ENCODE measurements at regions not wholly inside any gene's neighbourhood (a gene's known extent, or its start where the extent isn't known, plus 50 kb on each side); places are given as distances from the start of the nearest gene placed in this dataset.

GRCh38 chr2:222080141-222080540 is 218.7 kb downstream of the PAX3 start:
- peaks cover 4% of the 10 kb centered on the region for H3K36me3 Mint-ChIP-seq (ENCODE audit: low read depth)
- H3K27me3 Mint-ChIP-seq (ENCODE audit: low read depth, poor library complexity) = no peaks in the 10 kb centered on the region
- DNase-seq = no peak
- H3K27ac Mint-ChIP-seq = no peak overlapping the region
- TF ChIP-seq CTCF (IDR thresholded peaks at IDR 0.05) = no peak
- peaks cover 8% of the 10 kb centered on the region for H3K9me3 Mint-ChIP-seq
- peaks cover 11% of the 10 kb centered on the region for H3K4me1 Mint-ChIP-seq
- H3K4me3 Mint-ChIP-seq = no peak overlapping the region

- Mint-ChIP-seq H3K9me3 (peaks cover 8% of the 10 kb centered on the region), H3K4me1 (peaks cover 11% of the 10 kb centered on the region), H3K4me3 (no peak overlapping the region), H3K27me3 (ENCODE audit: low read depth, poor library complexity) (no peaks in the 10 kb centered on the region), H3K36me3 (ENCODE audit: low read depth) (no peaks in the 10 kb centered on the region), H3K27ac (no peak overlapping the region)
- no peak for TF ChIP-seq CTCF (IDR thresholded peaks at IDR 0.05)
- DNase-seq = no peak
Observed at GRCh38 chr2:222076973-222077690, 221.7 kb downstream of the PAX3 start.

- Mint-ChIP-seq H3K4me1 (no peaks in the 10 kb centered on the region), H3K4me3 (no peak overlapping the region), H3K27ac (no peak overlapping the region), H3K36me3 (ENCODE audit: low read depth) (peaks cover 10% of the 10 kb centered on the region), H3K27me3 (ENCODE audit: low read depth, poor library complexity) (no peaks in the 10 kb centered on the region), H3K9me3 (peaks cover 21% of the 10 kb centered on the region)
- no peak for DNase-seq
- no peak for TF ChIP-seq CTCF (IDR thresholded peaks at IDR 0.05)
Observed at GRCh38 chr2:222074674-222075073, 224.1 kb downstream of the PAX3 start.

- no peak for TF ChIP-seq CTCF (IDR thresholded peaks at IDR 0.05)
- H3K9me3 Mint-ChIP-seq = peaks cover 34% of the 10 kb centered on the region
- peaks cover 15% of the 10 kb centered on the region for H3K36me3 Mint-ChIP-seq (ENCODE audit: low read depth)
- H3K27ac Mint-ChIP-seq = no peak overlapping the region
- no peak overlapping the region for H3K4me3 Mint-ChIP-seq
- peaks cover 3% of the 10 kb centered on the region for H3K27me3 Mint-ChIP-seq (ENCODE audit: low read depth, poor library complexity)
- DNase-seq = no peak
- H3K4me1 Mint-ChIP-seq = no peaks in the 10 kb centered on the region
Observed at GRCh38 chr2:222071911-222072310, 226.9 kb downstream of the PAX3 start.

GRCh38 chr2:222064286-222064685 is 234.5 kb downstream of the PAX3 start:
- TF ChIP-seq CTCF (IDR thresholded peaks at IDR 0.05) = no peak
- H3K9me3 Mint-ChIP-seq = peaks cover 13% of the 10 kb centered on the region
- H3K27me3 Mint-ChIP-seq (ENCODE audit: low read depth, poor library complexity) = peaks cover 8% of the 10 kb centered on the region
- H3K36me3 Mint-ChIP-seq (ENCODE audit: low read depth) = peaks cover 5% of the 10 kb centered on the region
- no peak for DNase-seq
- H3K27ac Mint-ChIP-seq = no peak overlapping the region
- H3K4me1 Mint-ChIP-seq = peaks cover 21% of the 10 kb centered on the region
- no peak overlapping the region for H3K4me3 Mint-ChIP-seq

- H3K36me3 Mint-ChIP-seq (ENCODE audit: low read depth) = no peaks in the 10 kb centered on the region
- no peak for TF ChIP-seq CTCF (IDR thresholded peaks at IDR 0.05)
- peaks cover 20% of the 10 kb centered on the region for H3K27me3 Mint-ChIP-seq (ENCODE audit: low read depth, poor library complexity)
- no peaks in the 10 kb centered on the region for H3K9me3 Mint-ChIP-seq
- no peak overlapping the region for H3K27ac Mint-ChIP-seq
- no peak overlapping the region for H3K4me3 Mint-ChIP-seq
- DNase-seq = no peak
- H3K4me1 Mint-ChIP-seq = peaks cover 35% of the 10 kb centered on the region
Observed at GRCh38 chr2:222058819-222059445, 239.9 kb downstream of the PAX3 start.
